ENCODE measurements at regions not wholly inside any gene's neighbourhood (a gene's known extent, or its start where the extent isn't known, plus 50 kb on each side); places are given as distances from the start of the nearest gene placed in this dataset.

DNA sequence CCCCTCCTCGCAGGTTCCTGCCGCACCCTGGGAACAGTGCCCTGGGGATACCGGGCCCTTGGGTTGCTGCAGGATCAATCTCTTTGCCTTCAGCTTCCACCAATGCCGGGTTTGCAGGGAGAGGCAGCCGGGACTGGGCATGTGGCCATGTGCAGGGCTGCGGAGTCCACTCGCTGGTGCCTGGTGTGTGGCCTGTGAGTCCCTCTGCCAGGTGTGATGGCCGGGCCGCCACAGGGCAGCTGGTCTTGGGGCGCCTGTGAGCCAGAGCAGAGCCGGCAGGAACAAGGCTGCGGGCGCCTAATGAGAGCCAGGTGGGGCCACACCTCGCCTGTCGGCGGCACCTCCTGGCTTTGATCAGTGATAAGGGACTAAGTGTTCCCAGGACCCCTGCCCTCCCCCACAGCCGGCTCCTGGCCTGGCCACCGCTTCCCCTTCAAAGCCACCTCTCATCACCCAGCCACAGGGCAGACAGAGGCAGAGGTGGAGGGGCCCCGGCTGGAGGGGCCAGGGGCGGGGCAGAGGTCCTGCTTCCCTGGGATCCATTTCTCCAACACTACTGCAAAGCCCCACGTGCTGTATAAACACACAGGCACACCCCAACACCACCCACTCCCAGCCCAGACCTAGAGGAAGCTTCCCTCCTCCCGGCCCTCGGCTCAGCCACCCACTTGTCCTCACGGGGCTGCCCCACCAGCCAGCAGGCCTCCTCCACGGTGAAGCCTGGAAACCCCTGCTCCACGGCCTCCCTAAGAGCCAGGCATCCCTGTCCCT lies 132.7 kb downstream of the CPZ start:
- no peak overlapping the region for H2BK15ac ChIP-seq (ENCODE audit: low read length)
- H4K8ac ChIP-seq (ENCODE audit: extremely low read depth, insufficient read depth, low read length): peak overlapping the region; percentile 80; the same call in 1 of the 2 replicates
- WGBS, 2 experiments (ENCODE audit: extremely low coverage in 1 of 2, insufficient coverage in 1 of 2, insufficient read length in 1 of 2, insufficient replicate concordance in 2 of 2, low coverage in 1 of 2, low lambda C conversion rate in 2 of 2, missing lambda C conversion rate in 1 of 2): 84% methylated on average over 18 of the region's 26 CpGs; no CpG with 5 or more reads in 1 of the 2 experiments
- no peak overlapping the region for H2AK5ac ChIP-seq (ENCODE audit: low read depth, low read length)
- no peaks in the 10 kb centered on the region for H3K9me3 ChIP-seq (ENCODE audit: insufficient read depth in 2 of 2, low read depth in 1 of 2, low read length in 1 of 2)
- ChIA-PET CTCF (ENCODE audit: partially characterized antibody) (interaction anchor here (1.2 kb wide), 1 partner anchor 36 kb away, joined by 3 read pairs; no protein-coding TSS in a partner anchor), POLR2A (ENCODE audit: partially characterized antibody) (no interaction called here)
- no peak overlapping the region for H3K9ac ChIP-seq (replicated peaks in 1 of 4; ENCODE audit: extremely low read depth in 1 of 4, low read depth in 3 of 4, low read length in 3 of 4)
- H3K4me1 ChIP-seq (replicated peaks in 1 of 4; ENCODE audit: control insufficient read depth in 3 of 4, insufficient read depth in 4 of 4, low read length in 3 of 4): peaks cover 0 to 3% (median 0%) of the 10 kb centered on the region in 4 experiments; a peak in 4 of 7 replicates
- H3K23me2 ChIP-seq (ENCODE audit: low read depth, low read length): no peaks in the 10 kb centered on the region
- H2BK12ac ChIP-seq (ENCODE audit: low read depth, low read length): no peak overlapping the region
- H4K91ac ChIP-seq (replicated peaks; ENCODE audit: insufficient read length, low read length): no peak overlapping the region
- H2AFZ ChIP-seq (ENCODE audit: low read length): peak overlapping the region; percentile 53; the same call in 1 of the 2 replicates
- H3K79me2 ChIP-seq (ENCODE audit: control insufficient read depth in 1 of 2, insufficient read depth in 2 of 2, low read length in 2 of 2): no peaks in the 10 kb centered on the region
- no peak overlapping the region for H2BK20ac ChIP-seq (ENCODE audit: low read length)
- no peak overlapping the region for H2BK120ac ChIP-seq (replicated peaks; ENCODE audit: low read depth, low read length)
- H2BK5ac ChIP-seq (ENCODE audit: low read depth, low read length): no peak overlapping the region
- H3K4me2 ChIP-seq (ENCODE audit: insufficient read depth in 1 of 2, low read depth in 2 of 2, low read length in 2 of 2): no peak overlapping the region
- H3K79me1 ChIP-seq (ENCODE audit: low read depth, low read length): no peaks in the 10 kb centered on the region
- no peak overlapping the region for H3K23ac ChIP-seq (ENCODE audit: insufficient read length)
- H3K4ac ChIP-seq (replicated peaks; ENCODE audit: insufficient read length, low read depth, low read length): no peak overlapping the region
- H3K36me3 ChIP-seq (ENCODE audit: control insufficient read depth in 2 of 4, insufficient read depth in 4 of 4, low read length in 3 of 4): no peaks in the 10 kb centered on the region
- H3K27me3 ChIP-seq (replicated peaks in 1 of 4; ENCODE audit: control insufficient read depth in 3 of 4, extremely low read depth in 1 of 4, insufficient read depth in 3 of 4, low read length in 3 of 4): no peaks in the 10 kb centered on the region
- no peak overlapping the region for H4K5ac ChIP-seq (ENCODE audit: insufficient read length, low read depth, low read length)
- DNase-seq (ENCODE audit: low read depth in 1 of 2, low spot score in 2 of 2) (peak in 1 of 2 experiments; percentile 56), FAIRE-seq (no peak)
- no peak overlapping the region for H3K56ac ChIP-seq (replicated peaks; ENCODE audit: insufficient read length, low read depth, low read length)
- no peaks in the 10 kb centered on the region for H4K20me1 ChIP-seq (replicated peaks in 1 of 2; ENCODE audit: control insufficient read depth in 1 of 2, insufficient read depth in 2 of 2, low read length in 2 of 2)
- no peak overlapping the region for H3K4me3 ChIP-seq (ENCODE audit: extremely low read depth in 1 of 4, insufficient read depth in 2 of 4, low read depth in 3 of 4, low read length in 4 of 4)
- H3K18ac ChIP-seq (ENCODE audit: extremely low read depth, low read length): no peak overlapping the region; the same call in 1 of the 2 replicates
- no peak overlapping the region for H3K14ac ChIP-seq (ENCODE audit: insufficient read length)
- TF ChIP-seq FOSL1 (IDR thresholded peaks at IDR 0.05; ENCODE audit: insufficient read depth, low read depth, low read length): no peak
- H3K27ac ChIP-seq (ENCODE audit: low read depth, low read length): no peak overlapping the region

Measured in H1 (cell line).